VCaP (cell line): ENCODE measurements at regions not wholly inside any gene's neighbourhood (a gene's known extent, or its start where the extent isn't known, plus 50 kb on each side); places are given as distances from the start of the nearest gene placed in this dataset.

ENCODE experiments used
- H3K27ac ChIP-seq: fragments of 450-650 bp; 2 replicates; pipeline ENCODE4 v1.5.1; 2017
- CTCF ChIP-seq: fragments of 450-650 bp; conservative IDR thresholded peaks from 2 replicates; pipeline ENCODE4 v1.5.1; 2017; ENCODE audit warnings: mild to moderate bottlenecking, moderate library complexity

- H3K27ac ChIP-seq, result peak overlapping the region; percentile 86
- no peak for TF ChIP-seq CTCF
These were observed 495.1 kb downstream of the RPS24 start for GRCh38 chr10:78528749-78529204.

GRCh38 chr10:78529262-78529661 lies 495.6 kb downstream of the RPS24 start:
- TF ChIP-seq CTCF, result no peak
- peak overlapping the region; percentile 86 for H3K27ac ChIP-seq

GRCh38 chr10:78531088-78531487 lies 497.4 kb downstream of the RPS24 start:
- TF ChIP-seq CTCF, result no peak
- H3K27ac ChIP-seq, result peak overlapping the region; percentile 86

- no peak for TF ChIP-seq CTCF
These were observed 498.9 kb downstream of the RPS24 start for GRCh38 chr10:78532480-78533042.

GRCh38 chr10:78533098-78533497 lies 499.4 kb downstream of the RPS24 start:
- no peak for TF ChIP-seq CTCF
- no peak overlapping the region; the same call in 1 of the 2 replicates for H3K27ac ChIP-seq

More at GRCh38 chr10:78532480-78533042, 498.9 kb downstream of the RPS24 start:
- H3K27ac ChIP-seq, result no peak overlapping the region; the same call in 1 of the 2 replicates

- TF ChIP-seq CTCF, result no peak
- H3K27ac ChIP-seq, result no peak overlapping the region; the same call in 1 of the 2 replicates
These were observed 500.1 kb downstream of the RPS24 start for GRCh38 chr10:78533776-78534175.

- no peak for TF ChIP-seq CTCF
- H3K27ac ChIP-seq, result no peak overlapping the region
These were observed 502.1 kb downstream of the RPS24 start for GRCh38 chr10:78535716-78536218.
